ENCODE measurements at regions not wholly inside any gene's neighbourhood (a gene's known extent, or its start where the extent isn't known, plus 50 kb on each side); places are given as distances from the start of the nearest gene placed in this dataset.
A peak's percentile ranks its signal among the peaks of the same experiment; 100 is the strongest.

DNA sequence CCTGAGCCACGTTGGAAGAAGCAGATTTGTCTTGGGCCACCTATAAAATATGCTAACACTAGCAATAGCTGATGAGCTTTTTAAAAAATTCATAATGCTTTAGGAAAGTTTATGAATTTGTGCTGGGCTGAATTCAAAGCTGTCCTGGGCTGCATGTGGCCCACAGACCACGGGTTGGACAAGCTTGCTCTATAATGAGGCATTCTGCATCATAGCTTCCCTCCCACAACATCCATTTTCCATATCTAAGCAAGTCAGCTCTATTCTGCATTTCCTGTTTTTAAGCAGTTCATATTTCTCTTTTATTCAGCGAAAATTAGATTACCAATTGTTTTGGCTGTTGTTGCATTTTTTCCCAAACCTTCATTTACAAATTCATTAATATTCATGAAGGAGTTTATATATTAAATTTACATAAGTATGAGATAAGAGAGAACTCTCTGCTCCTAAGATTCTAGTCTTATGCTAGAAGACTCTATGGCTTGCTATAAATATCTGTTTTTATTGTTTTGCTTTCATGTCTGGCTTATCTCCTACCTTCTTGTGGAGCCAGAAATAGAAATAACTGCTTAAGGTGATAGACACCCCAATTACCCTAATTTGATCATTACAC lies 114.5 kb upstream of the HNRNPA3 start:
- no peak for DNase-seq

DNA sequence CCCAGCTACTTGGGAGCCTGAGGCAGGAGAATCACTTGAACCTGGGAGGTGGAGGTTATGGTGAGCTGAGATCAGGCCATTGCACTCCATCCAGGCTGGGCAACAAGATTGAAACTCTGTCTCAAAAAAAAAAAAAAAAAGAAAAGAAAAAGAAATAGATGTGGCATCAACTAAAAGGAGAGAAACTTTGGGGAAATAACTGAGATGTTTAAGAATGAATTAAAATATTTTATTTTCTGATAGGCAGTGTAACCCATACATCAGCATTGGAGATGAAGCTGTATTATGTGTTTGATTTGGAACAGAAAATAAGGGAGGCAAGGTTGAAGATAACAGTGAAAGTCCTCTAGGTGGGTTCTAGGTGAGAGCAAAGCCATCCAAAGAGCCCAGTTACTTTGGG lies 110.7 kb upstream of the HNRNPA3 start:
- DNase-seq = no peak

DNA sequence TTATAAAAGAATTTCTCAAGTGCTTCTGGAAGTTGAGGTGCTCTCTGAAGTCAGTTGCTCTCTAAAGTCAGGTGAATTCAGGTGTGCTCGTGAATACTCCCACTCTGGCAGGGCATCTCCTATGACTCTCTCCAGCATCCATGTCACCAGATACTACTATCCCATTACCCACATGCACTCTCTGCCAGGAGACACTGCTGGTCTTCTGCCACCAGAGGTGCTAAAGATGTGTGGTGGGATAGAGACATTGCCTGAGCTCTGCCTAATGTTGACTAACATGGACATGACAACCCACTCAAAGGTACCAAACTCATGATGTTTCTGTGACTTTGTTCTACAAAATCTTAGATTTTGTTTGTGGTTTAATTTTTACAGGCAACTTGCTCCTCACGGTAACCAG lies 106.4 kb upstream of the HNRNPA3 start:
- no peak for DNase-seq

DNA sequence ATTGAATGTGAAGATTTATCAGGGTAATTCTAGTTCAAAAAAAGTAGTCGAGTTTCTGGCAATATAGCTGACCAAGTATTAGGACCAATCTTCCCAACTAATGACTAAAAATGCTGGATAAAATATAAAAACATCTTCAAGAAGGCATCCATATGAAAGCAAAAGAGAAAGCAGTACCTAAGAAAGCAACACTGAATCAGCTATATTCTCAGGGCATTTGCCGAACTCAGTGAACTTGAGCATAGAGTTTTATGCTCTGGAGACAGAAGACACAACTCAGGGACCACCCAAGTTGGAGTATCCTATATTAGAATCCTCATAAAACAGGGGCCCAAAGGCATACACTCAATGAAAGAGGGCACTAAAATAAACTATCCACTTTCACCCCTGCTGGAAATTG lies 103.7 kb upstream of the HNRNPA3 start:
- DNase-seq = no peak

DNA sequence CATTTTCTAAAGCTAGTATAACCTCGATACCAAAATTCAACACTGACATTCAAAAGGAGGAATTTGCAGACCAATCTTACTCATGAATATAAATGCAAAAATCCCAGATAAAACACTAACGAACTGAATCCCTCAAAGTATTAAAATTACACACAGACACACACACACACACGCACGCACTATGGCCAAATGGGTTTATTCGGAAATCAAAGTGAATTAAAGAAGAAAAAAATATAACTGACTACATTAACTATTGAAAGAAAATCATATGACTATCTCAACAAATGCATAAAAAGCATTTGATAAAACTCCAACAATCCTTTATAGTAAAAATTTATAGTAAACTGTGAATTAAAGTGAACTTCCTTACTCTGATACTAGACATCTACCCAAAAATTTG lies 97.9 kb upstream of the HNRNPA3 start:
- no peak for DNase-seq

DNA sequence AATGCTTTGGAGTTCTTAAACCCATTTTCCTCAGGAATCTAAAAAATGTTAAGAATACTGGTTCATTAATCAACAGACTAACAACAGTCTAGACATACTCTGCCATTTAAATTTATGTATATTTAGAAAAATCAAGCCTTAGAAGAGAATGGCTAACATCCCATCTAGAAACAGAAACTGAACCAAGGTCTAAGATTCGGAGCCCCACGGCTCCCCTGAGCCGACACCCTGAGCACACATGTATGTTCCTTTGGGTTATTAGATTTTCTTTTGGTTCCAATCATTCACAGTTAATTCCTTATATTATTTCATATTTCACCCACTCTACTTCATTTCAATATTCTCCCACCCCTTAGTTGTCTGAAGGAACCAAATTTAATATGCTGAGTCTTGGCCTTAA lies 94.8 kb upstream of the HNRNPA3 start:
- DNase-seq = no peak

DNA sequence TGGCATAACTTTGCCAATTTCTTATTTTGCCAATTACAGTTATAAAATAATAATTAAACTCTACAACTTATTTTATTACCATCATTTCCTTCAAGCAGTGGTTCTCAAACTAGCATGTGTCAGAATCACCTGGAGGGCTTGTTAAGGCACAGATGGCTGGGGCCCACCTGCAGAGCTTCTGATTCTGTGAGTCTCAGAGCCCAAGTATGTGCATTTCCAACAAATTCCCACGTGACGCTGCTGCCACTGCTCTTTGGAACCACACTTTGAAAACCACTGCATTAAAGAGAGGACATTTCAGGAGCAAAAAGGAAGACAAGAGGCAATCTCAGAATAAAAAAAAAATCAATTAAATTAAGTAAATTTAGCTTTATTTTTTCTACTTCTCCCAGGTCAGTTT lies 94.0 kb upstream of the HNRNPA3 start:
- DNase-seq = no peak

DNA sequence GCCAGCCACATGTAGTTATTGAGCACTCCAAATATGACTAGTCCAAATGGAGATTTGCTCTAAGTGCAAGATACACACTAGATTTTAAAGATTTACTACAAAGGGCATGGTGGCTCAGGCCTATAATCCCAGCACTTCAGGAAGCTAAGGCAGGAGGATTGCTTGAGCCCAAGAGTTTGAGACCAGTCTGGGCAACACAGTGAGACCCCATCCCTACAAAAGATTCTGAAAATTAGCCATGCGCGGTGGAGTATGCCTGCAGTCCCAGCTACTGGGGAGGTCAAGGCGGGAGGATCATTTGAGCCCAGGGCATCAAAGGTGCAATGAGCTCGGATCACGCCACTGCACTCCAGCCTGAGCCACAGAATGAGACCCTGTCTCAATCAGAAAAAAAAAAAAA lies 93.5 kb upstream of the HNRNPA3 start:
- DNase-seq = no peak

DNA sequence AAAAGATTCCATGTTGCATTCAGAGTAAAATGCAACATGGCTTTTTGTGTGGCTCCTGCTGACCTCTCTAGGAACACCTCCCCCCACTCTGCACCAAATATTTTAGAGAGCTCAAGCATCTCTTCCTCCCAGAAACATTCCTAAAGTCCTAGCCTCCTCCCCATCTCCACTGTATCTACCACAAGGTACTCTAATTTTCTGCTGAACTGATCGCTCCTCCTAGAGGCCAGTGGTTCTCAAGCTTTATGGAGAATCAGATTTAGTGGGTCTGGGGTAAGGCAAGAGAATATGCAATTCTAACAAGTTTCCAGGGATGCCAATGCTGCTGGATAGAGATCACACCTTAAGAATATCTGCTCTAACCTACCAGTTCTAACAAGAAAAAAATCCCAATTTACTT lies 89.5 kb upstream of the HNRNPA3 start:
- DNase-seq = no peak

DNA sequence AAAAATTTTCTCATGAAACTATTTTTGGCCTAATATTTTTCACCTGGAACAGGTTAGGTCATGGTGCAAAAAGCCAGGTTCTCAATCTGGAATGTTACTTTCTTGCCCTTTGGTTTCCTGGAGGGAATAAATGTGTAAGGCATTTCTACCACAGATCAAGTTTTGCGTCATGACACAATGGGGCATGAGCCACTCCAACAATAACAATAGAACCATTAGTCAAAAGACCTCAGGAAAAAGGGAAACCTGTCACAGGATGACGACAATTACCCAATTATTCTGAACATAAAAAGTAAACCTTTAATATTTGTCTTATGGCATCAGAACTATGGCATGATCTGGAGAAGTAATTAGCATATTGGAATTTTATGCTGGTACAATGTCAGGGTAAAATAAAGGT lies 88.2 kb upstream of the HNRNPA3 start:
- DNase-seq = no peak

DNA sequence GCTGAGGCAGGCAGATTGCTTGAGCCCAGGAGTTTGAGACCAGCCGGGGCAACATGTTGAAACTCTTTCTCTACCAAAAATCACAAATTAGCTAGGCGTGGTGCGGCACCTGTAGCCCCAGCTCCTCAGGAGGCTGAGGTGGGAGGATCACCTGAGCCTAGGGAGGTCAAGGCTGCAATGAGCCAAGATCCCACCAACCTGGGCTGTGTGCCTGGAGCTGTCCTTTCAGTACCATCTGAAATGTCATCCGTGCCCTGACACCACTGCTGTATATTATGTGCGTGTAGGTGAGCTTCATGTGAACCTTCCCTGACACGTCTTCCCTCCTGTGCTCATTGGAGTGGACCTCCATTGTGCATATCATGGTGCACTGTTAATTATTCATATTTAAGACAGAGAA lies 84.8 kb upstream of the HNRNPA3 start:
- no peak for DNase-seq

DNA sequence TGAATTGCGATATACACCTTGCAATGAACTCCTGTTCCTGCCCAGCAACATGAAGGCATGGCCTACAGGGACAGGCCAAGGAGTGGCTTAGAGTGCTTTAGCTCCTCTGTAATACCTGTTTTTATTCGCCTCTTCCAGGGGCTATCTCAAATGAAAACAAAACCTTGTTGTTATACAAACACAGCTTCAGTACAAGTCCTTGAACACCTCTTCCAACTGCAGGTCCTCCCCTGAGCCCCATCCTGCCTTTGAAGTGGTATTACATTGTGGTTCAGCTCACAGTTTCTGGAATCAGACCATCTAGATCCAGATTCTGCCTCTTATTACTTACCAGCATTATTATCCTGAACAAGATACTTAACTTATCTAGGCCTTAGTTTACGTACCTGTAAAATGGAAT lies 83.0 kb upstream of the HNRNPA3 start:
- DNase-seq = no peak

DNA sequence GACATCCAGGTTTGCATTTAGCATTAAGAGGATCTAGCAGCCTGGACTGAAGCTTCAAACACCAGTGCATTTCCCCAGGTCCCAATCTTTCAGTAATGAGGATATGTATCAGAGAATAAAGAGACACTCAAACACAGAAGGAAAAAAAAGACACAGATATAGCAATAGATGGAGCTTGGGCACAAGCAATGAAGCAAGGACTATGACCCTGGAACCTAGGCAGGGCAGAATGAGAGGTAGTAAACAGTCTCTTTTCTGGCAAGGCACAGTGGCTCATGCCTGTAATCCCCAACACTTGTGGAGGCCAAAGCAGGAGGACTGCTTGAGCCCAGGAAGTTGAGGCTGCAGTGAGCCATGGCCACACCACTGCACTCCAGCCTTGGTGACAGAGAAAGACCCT lies 80.7 kb upstream of the HNRNPA3 start:
- no peak for DNase-seq

DNA sequence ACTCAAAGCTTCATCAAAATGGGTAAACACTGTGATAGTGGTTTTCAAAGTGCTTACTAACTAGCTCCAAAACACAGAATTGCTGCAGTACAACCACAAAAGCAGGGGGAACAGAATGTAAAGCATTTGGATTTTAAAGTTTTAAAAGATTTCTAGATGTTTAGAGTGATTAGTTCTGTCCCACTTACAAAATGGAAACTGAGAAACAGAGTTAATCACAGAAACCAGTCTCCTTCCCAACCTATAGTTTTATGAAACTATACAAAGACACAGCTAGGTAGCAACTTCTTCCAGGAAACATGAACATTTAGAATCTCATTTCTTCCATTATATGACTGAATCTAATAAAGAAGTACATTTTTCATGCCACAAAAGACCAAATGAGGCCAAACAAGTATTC lies 73.8 kb upstream of the HNRNPA3 start:
- no peak for DNase-seq

DNA sequence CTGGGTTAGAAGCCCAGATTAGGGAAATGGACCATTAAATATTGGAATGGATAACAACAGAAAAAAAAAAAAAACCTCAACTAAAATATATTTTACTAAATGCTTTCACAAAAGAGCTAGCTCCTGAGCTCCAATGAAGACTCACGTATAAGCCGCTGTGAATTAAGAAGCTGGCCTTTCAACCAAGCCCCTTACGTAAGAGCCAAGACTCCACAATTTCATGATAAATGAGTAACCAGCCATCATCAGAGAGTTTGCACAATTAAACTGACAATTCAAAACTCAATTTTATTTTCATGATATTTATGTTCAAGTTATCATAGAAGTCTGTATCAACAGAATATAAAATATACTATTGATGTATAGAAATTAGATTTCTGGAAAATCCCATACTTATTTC lies 70.7 kb upstream of the HNRNPA3 start:
- DNase-seq = no peak

DNA sequence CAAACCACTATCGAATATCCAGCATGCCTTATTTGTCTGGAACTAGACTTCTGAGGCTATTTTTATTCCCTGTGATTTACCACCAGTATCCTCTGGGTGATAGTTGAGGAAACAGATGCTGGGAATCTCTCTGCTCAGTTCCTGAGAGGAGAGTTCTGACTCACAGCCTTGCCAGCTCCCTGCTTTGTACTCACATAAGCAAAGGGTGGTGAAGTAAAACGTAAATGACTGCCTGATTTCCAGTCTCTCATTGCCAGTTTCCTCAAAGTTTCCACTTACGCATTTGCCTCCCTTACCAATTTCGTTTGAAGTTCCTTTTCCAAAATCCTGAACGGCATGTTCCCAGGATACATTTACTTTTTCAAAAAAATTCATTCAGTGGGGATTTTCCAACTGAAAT lies 69.2 kb upstream of the HNRNPA3 start:
- DNase-seq = no peak

DNA sequence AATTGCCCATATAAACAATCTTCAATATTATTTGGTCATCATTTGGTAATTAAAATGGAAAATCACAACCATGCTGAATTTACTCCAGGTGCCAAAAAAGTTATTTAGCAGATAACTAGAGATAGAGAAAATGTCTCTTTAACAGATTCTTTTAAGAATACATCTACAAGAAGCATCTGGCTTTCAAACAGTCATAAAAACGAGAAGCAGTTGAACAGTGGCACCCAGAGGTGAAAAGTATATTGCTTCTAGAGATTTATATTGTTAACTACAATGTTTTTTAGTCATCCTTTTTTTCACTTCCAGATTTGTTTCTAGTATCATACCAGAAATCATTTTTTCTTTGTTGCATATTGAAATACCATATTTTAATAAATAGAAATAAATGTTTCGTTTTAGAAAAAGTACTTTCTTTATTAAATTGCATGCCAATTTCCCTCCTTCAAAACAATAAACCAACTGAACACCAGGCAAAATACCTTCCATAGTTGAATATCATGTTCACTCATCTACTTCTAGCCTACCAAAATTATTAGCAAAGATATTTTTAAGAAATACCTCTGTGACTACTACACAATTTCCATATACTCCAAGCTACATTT lies 65.4 kb upstream of the HNRNPA3 start:
- DNase-seq = peak; percentile 13 to 47

DNA sequence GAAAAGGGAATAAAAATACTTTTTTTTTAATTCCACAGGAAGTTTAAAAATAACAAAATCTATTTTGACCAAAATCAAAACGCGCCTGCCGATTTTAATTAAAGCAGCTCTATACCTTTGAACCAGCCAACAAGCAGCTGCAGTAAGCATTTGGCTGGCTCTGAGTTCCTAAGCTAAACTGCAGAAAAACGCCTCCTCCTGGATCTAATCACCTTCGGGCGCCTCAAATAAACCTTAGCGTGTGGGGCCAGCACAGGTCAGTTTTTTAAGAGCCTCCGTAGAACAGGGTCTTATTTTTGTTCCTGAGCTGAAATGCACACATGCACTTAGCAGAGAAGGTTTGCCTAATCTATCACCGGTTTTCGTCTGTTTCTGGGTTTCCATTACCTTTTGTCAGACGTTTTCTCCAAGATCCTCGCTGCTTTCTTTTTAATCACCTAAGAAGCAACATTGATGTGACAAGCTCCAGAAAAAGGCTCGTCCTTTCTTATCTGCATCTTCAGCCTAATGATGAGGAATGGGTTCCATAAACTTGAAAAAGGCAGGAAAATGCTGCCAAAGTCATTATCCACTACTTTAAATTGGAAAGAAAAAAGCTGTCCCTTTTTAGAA lies 64.7 kb upstream of the HNRNPA3 start:
- no peak for DNase-seq

DNA sequence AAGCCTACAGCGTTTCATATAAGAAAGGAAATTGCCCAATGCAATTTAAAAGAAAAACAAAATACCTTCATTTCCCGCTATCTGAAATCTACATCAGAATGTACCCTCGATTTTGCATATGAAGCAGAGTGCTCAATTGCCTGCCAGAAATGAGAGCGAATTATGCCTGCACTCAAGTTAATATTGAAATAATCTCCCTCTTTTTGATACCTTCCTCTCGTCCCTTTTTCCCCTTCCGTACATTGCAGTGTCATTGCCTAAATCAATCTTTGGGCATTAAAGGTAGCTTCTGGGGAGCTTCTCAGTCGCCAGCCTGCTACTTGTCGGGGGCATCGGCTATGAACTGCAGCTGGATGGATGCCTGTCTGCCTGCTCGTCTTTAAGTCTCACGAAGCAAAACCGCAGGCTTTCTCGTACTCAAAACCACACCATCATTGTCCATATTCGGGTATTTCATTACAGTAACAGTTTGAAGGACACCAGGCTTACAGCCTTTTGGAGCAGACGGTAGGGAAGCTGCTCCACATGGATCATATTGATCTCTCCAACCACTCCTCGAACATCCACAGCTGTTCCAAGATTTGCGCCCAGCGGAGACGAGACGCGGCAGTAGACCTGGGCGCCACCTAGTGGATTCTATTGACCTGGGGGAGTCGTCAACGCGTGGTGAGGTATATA lies 64.0 kb upstream of the HNRNPA3 start:
- peak; percentile 57 to 88 for DNase-seq

DNA sequence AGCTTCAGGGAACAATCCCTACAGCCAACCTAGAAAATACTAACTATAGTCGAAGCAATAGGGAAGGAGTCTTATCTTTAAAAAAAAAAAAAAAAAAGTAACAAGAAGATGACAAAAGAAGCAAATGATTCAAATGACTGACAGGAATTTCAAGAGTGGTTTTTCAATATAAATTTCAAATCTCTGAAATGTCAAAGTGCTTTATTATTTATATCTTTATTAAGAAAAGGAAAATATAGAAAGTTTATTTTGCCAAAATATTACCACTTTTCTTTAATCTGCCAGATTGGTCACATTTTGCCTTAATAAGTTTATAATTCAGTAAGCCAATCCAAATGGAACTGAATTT lies 63.5 kb upstream of the HNRNPA3 start:
- DNase-seq = no peak

DNA sequence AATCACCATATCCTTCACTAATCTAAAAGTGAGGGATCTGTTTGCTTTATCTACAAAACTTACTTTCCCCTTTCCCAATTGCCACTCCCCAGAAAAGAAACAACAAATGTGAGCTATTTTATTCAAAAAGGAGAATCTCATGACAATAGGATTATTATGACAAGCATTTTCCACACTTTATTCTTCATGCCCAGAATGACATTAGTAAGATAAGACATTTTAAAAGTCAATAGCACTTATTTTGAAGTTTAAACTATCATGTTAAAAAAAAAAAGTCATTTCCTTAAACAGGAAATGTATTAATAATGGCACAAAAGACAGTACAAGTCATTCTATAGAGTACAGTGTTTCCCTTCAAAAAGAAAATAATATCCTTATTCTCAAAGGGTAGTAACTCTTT lies 58.8 kb upstream of the HNRNPA3 start:
- DNase-seq = no peak

DNA sequence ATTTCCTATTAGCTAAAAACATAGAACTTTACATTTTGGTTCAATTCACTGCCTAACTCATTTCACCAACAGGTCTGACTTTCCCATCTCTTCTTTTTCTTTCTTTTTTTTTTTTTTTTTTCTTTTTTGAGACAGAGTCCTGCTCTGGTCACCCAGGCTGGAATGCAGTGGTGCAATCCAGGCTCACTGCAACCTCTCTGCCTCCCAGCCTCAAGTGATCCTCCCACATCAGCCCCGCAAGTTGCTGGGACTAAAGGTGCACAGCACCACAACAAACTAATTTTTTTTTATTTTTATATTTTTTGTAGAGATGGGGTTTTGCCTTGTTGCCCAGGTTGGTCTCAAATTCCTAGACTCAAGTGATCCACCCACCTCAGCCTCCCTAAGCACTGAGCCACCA lies 57.8 kb upstream of the HNRNPA3 start:
- no peak for DNase-seq

DNA sequence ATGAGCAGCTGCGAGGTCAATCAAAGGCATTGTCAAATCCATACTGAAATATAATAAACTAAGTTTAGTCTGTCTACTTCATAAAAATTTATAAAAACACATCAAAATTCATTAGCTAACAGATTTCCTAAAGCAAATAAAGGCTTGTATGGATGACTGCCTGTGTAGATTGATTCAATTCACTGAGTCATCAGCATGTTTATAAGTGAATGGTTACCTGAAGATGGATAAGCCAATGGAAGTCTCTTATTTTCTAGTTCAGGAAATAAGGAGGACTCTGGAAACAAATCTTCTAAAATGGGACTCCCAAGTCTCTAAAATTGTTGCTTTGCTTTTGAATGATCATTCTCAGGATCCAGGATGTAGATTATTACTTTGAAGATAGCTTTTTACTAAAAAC lies 57.0 kb upstream of the HNRNPA3 start:
- no peak for DNase-seq

DNA sequence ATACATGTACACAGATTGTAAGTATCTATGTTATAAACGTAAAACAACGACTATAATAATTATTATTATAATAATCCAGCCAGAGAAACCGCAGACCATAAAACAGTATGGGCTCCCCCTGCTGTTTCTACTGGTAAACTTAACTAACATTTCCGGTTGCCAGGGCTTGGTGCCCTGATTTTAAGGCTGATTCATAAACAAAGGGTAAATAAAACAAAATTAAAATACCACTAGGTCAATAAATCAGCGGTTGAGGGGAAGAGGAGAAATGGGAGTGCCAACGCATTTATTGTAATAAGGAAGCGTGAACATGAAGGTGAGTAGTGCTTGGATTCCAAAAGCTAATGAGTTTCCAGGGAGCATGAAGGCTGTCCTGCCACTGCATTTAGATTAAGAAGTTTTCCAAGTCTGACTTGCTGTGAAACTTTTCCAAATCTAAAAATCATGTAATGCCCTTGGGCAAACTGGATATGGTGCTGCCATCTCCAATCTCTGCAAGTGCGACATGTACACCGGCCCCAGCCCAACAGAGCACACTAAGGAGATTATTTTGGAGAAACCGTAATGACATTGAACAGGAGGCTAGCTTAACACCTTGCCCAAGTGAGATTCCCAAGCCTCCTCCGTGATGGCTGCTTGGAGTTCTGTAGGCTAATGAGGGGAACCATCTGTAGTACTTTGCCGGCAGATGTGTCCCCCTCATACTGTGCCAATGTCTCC lies 50.7 kb upstream of the HNRNPA3 start:
- DNase-seq = peak; percentile 36 to 69

Measured in NCI-H446 (cell line).